Esophagus muscularis mucosa (tissue), 3 donors: ENCODE measurements at regions not wholly inside any gene's neighbourhood (a gene's known extent, or its start where the extent isn't known, plus 50 kb on each side); places are given as distances from the start of the nearest gene placed in this dataset.

ENCODE experiments used
- CTCF ChIP-seq, 3 experiments: fragments of 200-600 bp in 2 of 3; fragments of 450-650 bp in 1 of 3; sonication (generic) in 2 of 3; IDR thresholded peaks; one replicate each; pipeline ENCODE4 v1.5.1; 2017 to 2019; ENCODE audit warnings: antibody characterized with exemption in 3 of 3, mild to moderate bottlenecking in 2 of 3, moderate library complexity in 1 of 3
- POLR2AphosphoS5 ChIP-seq, 2 donors: sonication (generic); formaldehyde crosslinking; IDR thresholded peaks; one replicate each; pipeline ENCODE4 v1.6.1; 2017; ENCODE audit warnings: antibody characterized with exemption in 2 of 2

- TF ChIP-seq POLR2AphosphoS5 (IDR thresholded peaks at IDR 0.05) (no peak), CTCF (IDR thresholded peaks at IDR 0.05) (no peak)
These were observed 396.0 kb upstream of the THBS1 start for GRCh38 chr15:39184701-39185390.
